ENCODE measurements at regions not wholly inside any gene's neighbourhood (a gene's known extent, or its start where the extent isn't known, plus 50 kb on each side); places are given as distances from the start of the nearest gene placed in this dataset.
"Not testable (repeated sequence)": the region's sequence is repeated elsewhere in the genome, so short reads cannot be mapped to it uniquely, and the experiment has no call there.

GRCh38 chrX:14351611-14352303 is 177.6 kb upstream of the GLRA2 start:
- DNase-seq (ENCODE audit: low read depth in 2 of 2) = no peak

- no peak for DNase-seq (ENCODE audit: low read depth in 2 of 2)
Measured at GRCh38 chrX:14347523-14347922, 181.8 kb upstream of the GLRA2 start.

GRCh38 chrX:14344172-14344940 is 185.0 kb upstream of the GLRA2 start:
- no peak for DNase-seq (ENCODE audit: low read depth in 2 of 2)

- no peak for DNase-seq (ENCODE audit: low read depth in 2 of 2)
Measured at GRCh38 chrX:14309431-14309830, 219.9 kb upstream of the GLRA2 start.

GRCh38 chrX:14308976-14309375 is 220.4 kb upstream of the GLRA2 start:
- not testable (repeated sequence) for DNase-seq (ENCODE audit: low read depth in 2 of 2)

- DNase-seq (ENCODE audit: low read depth in 2 of 2) = no peak
Measured at GRCh38 chrX:14303891-14304290, 225.4 kb upstream of the GLRA2 start.

GRCh38 chrX:14302561-14302960 is 226.8 kb upstream of the GLRA2 start:
- DNase-seq (ENCODE audit: low read depth in 2 of 2) = not testable (repeated sequence)

GRCh38 chrX:14300376-14300775 is 229.0 kb upstream of the GLRA2 start:
- DNase-seq (ENCODE audit: low read depth in 2 of 2) = no peak

- no peak for DNase-seq (ENCODE audit: low read depth in 2 of 2)
Measured at GRCh38 chrX:14295426-14295825, 233.9 kb upstream of the GLRA2 start.

GRCh38 chrX:14291666-14292500 is 237.5 kb upstream of the GLRA2 start:
- DNase-seq (ENCODE audit: low read depth in 2 of 2) = no peak

- DNase-seq (ENCODE audit: low read depth in 2 of 2) = no peak
Measured at GRCh38 chrX:14290335-14290734, 239.0 kb upstream of the GLRA2 start.

- no peak for DNase-seq (ENCODE audit: low read depth in 2 of 2)
Measured at GRCh38 chrX:14274691-14275090, 245.0 kb upstream of the GEMIN8 start.

GRCh38 chrX:14267216-14267615 is 237.5 kb upstream of the GEMIN8 start:
- DNase-seq (ENCODE audit: low read depth in 2 of 2) = no peak

GRCh38 chrX:14266705-14267104 is 237.0 kb upstream of the GEMIN8 start:
- no peak for DNase-seq (ENCODE audit: low read depth in 2 of 2)

- no peak for DNase-seq (ENCODE audit: low read depth in 2 of 2)
Measured at GRCh38 chrX:14243823-14244222, 214.1 kb upstream of the GEMIN8 start.

- DNase-seq (ENCODE audit: low read depth in 2 of 2) = no peak
Measured at GRCh38 chrX:14235004-14235403, 205.3 kb upstream of the GEMIN8 start.

- DNase-seq (ENCODE audit: low read depth in 2 of 2) = no peak
Measured at GRCh38 chrX:14232688-14233087, 203.0 kb upstream of the GEMIN8 start.

- no peak for DNase-seq (ENCODE audit: low read depth in 2 of 2)
Measured at GRCh38 chrX:14228611-14229010, 198.9 kb upstream of the GEMIN8 start.

- DNase-seq (ENCODE audit: low read depth in 2 of 2) = no peak
Measured at GRCh38 chrX:14220386-14220944, 190.8 kb upstream of the GEMIN8 start.

GRCh38 chrX:14209034-14209433 is 179.3 kb upstream of the GEMIN8 start:
- DNase-seq (ENCODE audit: low read depth in 2 of 2) = no peak

GRCh38 chrX:14194711-14195110 is 165.0 kb upstream of the GEMIN8 start:
- DNase-seq (ENCODE audit: low read depth in 2 of 2) = no peak

GRCh38 chrX:14193547-14193946 is 163.9 kb upstream of the GEMIN8 start:
- no peak for DNase-seq (ENCODE audit: low read depth in 2 of 2)
